ENCODE measurements at regions not wholly inside any gene's neighbourhood (a gene's known extent, or its start where the extent isn't known, plus 50 kb on each side); places are given as distances from the start of the nearest gene placed in this dataset.

- ATAC-seq (ENCODE audit: low read depth) = no peak
- no peaks in the 10 kb centered on the region for H3K4me1 Mint-ChIP-seq
Measured at GRCh38 chr2:64289737-64290136, 145.5 kb upstream of the PELI1 start.

GRCh38 chr2:64291181-64291580 lies 147.0 kb upstream of the PELI1 start:
- Mint-ChIP-seq H3K4me3 (no peak overlapping the region), H3K36me3 (peaks cover 4% of the 10 kb centered on the region), H3K4me1 (peaks cover 7% of the 10 kb centered on the region), H3K27me3 (peaks cover 1% of the 10 kb centered on the region), H3K27ac (no peak overlapping the region), H3K9me3 (no peaks in the 10 kb centered on the region)
- no peak for DNase-seq (ENCODE audit: low spot score in 2 of 2)
- no peak for ATAC-seq (ENCODE audit: low read depth)

More at GRCh38 chr2:64289737-64290136, 145.5 kb upstream of the PELI1 start:
- Mint-ChIP-seq H3K27ac (no peak overlapping the region), H3K27me3 (peaks cover 1% of the 10 kb centered on the region), H3K9me3 (no peaks in the 10 kb centered on the region), H3K36me3 (peaks cover 4% of the 10 kb centered on the region), H3K4me3 (no peak overlapping the region)
- no peak for DNase-seq (ENCODE audit: low spot score in 2 of 2)

- DNase-seq (ENCODE audit: low spot score in 2 of 2) (no peak), ATAC-seq (ENCODE audit: low read depth) (no peak)
- Mint-ChIP-seq H3K9me3 (no peaks in the 10 kb centered on the region), H3K27me3 (peaks cover 2% of the 10 kb centered on the region), H3K4me1 (peaks cover 10% of the 10 kb centered on the region), H3K27ac (no peak overlapping the region), H3K36me3 (no peaks in the 10 kb centered on the region), H3K4me3 (no peak overlapping the region)
Measured at GRCh38 chr2:64295326-64296139, 151.3 kb upstream of the PELI1 start.

- H3K27me3 Mint-ChIP-seq = peaks cover 2% of the 10 kb centered on the region
- DNase-seq (ENCODE audit: low spot score in 2 of 2) (no peak), ATAC-seq (ENCODE audit: low read depth) (no peak)
- H3K27ac Mint-ChIP-seq = no peak overlapping the region
- H3K36me3 Mint-ChIP-seq = no peaks in the 10 kb centered on the region
- no peak overlapping the region for H3K4me3 Mint-ChIP-seq
- H3K9me3 Mint-ChIP-seq = no peaks in the 10 kb centered on the region
- H3K4me1 Mint-ChIP-seq = peaks cover 10% of the 10 kb centered on the region
Measured at GRCh38 chr2:64296140-64296480, 151.9 kb upstream of the PELI1 start.

GRCh38 chr2:64296695-64297346 lies 152.6 kb upstream of the PELI1 start:
- Mint-ChIP-seq H3K4me1 (peaks cover 10% of the 10 kb centered on the region), H3K27ac (no peak overlapping the region), H3K36me3 (no peaks in the 10 kb centered on the region), H3K4me3 (no peak overlapping the region), H3K27me3 (peaks cover 2% of the 10 kb centered on the region), H3K9me3 (no peaks in the 10 kb centered on the region)
- no peak for ATAC-seq (ENCODE audit: low read depth)
- DNase-seq (ENCODE audit: low spot score in 2 of 2) = no peak

- H3K4me3 Mint-ChIP-seq = no peak overlapping the region
- no peak overlapping the region for H3K27ac Mint-ChIP-seq
- H3K4me1 Mint-ChIP-seq = peaks cover 10% of the 10 kb centered on the region
- no peak for DNase-seq (ENCODE audit: low spot score in 2 of 2)
- no peak for ATAC-seq (ENCODE audit: low read depth)
- peaks cover 2% of the 10 kb centered on the region for H3K27me3 Mint-ChIP-seq
- H3K36me3 Mint-ChIP-seq = no peaks in the 10 kb centered on the region
- no peaks in the 10 kb centered on the region for H3K9me3 Mint-ChIP-seq
Measured at GRCh38 chr2:64298161-64298560, 153.9 kb upstream of the PELI1 start.

- Mint-ChIP-seq H3K27me3 (peaks cover 2% of the 10 kb centered on the region), H3K9me3 (no peaks in the 10 kb centered on the region), H3K27ac (no peak overlapping the region)
Measured at GRCh38 chr2:64300066-64300465, 153.9 kb upstream of the LGALSL start.

GRCh38 chr2:64303250-64303649 lies 150.7 kb upstream of the LGALSL start:
- Mint-ChIP-seq H3K4me1 (no peaks in the 10 kb centered on the region), H3K4me3 (no peak overlapping the region), H3K27ac (no peak overlapping the region), H3K36me3 (no peaks in the 10 kb centered on the region), H3K9me3 (no peaks in the 10 kb centered on the region), H3K27me3 (no peaks in the 10 kb centered on the region)
- DNase-seq (ENCODE audit: low spot score in 2 of 2) (no peak), ATAC-seq (ENCODE audit: low read depth) (no peak)

More at GRCh38 chr2:64300066-64300465, 153.9 kb upstream of the LGALSL start:
- no peak overlapping the region for H3K4me3 Mint-ChIP-seq
- no peaks in the 10 kb centered on the region for H3K36me3 Mint-ChIP-seq
- DNase-seq (ENCODE audit: low spot score in 2 of 2) (no peak), ATAC-seq (ENCODE audit: low read depth) (no peak)
- H3K4me1 Mint-ChIP-seq = peaks cover 9% of the 10 kb centered on the region

- DNase-seq (ENCODE audit: low spot score in 2 of 2) = no peak
- Mint-ChIP-seq H3K36me3 (no peaks in the 10 kb centered on the region), H3K4me3 (no peak overlapping the region), H3K27me3 (no peaks in the 10 kb centered on the region), H3K27ac (no peak overlapping the region), H3K4me1 (peaks cover 3% of the 10 kb centered on the region), H3K9me3 (no peaks in the 10 kb centered on the region)
- ATAC-seq (ENCODE audit: low read depth) = no peak
Measured at GRCh38 chr2:64307421-64307820, 146.5 kb upstream of the LGALSL start.

GRCh38 chr2:64311191-64311910 lies 142.6 kb upstream of the LGALSL start:
- Mint-ChIP-seq H3K36me3 (no peaks in the 10 kb centered on the region), H3K9me3 (no peaks in the 10 kb centered on the region), H3K27ac (no peak overlapping the region), H3K4me1 (peaks cover 3% of the 10 kb centered on the region), H3K4me3 (no peak overlapping the region), H3K27me3 (no peaks in the 10 kb centered on the region)
- DNase-seq (ENCODE audit: low spot score in 2 of 2) = no peak
- no peak for ATAC-seq (ENCODE audit: low read depth)

- H3K36me3 Mint-ChIP-seq = no peaks in the 10 kb centered on the region
- ATAC-seq (ENCODE audit: low read depth) (no peak), DNase-seq (ENCODE audit: low spot score in 2 of 2) (no peak)
- H3K27ac Mint-ChIP-seq = no peak overlapping the region
- H3K27me3 Mint-ChIP-seq = no peaks in the 10 kb centered on the region
- H3K9me3 Mint-ChIP-seq = no peaks in the 10 kb centered on the region
- no peak overlapping the region for H3K4me3 Mint-ChIP-seq
- H3K4me1 Mint-ChIP-seq = peaks cover 3% of the 10 kb centered on the region
Measured at GRCh38 chr2:64311948-64312621, 141.9 kb upstream of the LGALSL start.

- Mint-ChIP-seq H3K27ac (no peak overlapping the region), H3K27me3 (no peaks in the 10 kb centered on the region), H3K36me3 (no peaks in the 10 kb centered on the region), H3K4me3 (no peak overlapping the region), H3K4me1 (peaks cover 3% of the 10 kb centered on the region), H3K9me3 (no peaks in the 10 kb centered on the region)
- ATAC-seq (ENCODE audit: low read depth) (no peak), DNase-seq (ENCODE audit: low spot score in 2 of 2) (no peak)
Measured at GRCh38 chr2:64312622-64313397, 141.2 kb upstream of the LGALSL start.

GRCh38 chr2:64313398-64313723 lies 140.6 kb upstream of the LGALSL start:
- ATAC-seq (ENCODE audit: low read depth) = no peak
- no peak for DNase-seq (ENCODE audit: low spot score in 2 of 2)
- no peaks in the 10 kb centered on the region for H3K27me3 Mint-ChIP-seq
- no peak overlapping the region for H3K4me3 Mint-ChIP-seq
- H3K36me3 Mint-ChIP-seq = no peaks in the 10 kb centered on the region
- no peaks in the 10 kb centered on the region for H3K9me3 Mint-ChIP-seq
- H3K27ac Mint-ChIP-seq = no peak overlapping the region
- H3K4me1 Mint-ChIP-seq = peaks cover 5% of the 10 kb centered on the region

Measured in memory B cell (primary cell).